SIG-M5 treated with dmso at 0.1 percent for 504 hours (cell line): ENCODE measurements at regions not wholly inside any gene's neighbourhood (a gene's known extent, or its start where the extent isn't known, plus 50 kb on each side); places are given as distances from the start of the nearest gene placed in this dataset.
"Not testable (repeated sequence)": the region's sequence is repeated elsewhere in the genome, so short reads cannot be mapped to it uniquely, and the experiment has no call there.

Source experiments
- DNase-seq: peaks from one replicate; lab custom pipeline; 2025; ENCODE audit not compliant: unreplicated experiment; lab: John Stamatoyannopoulos, UW

DNA sequence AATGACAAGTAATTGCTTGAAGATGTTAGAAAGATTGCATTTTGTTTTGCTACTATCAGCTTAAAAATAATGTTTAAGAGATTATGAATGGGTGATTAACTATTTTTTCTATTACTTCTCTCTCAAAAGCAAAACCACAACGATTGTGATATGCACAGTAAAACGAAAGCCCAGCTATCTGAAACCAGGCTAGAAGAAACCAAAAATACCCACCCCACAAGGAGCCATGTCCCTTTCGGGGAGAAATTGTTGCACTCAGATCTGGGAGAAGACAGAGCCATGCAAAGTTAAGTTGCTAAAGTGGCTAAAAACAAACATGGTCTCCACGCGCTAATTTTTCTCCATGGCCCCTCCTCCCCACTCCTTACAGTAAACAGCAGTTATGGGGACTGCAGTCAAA, 173.6 kb downstream of the RPS24 start:
- no peak for DNase-seq

DNA sequence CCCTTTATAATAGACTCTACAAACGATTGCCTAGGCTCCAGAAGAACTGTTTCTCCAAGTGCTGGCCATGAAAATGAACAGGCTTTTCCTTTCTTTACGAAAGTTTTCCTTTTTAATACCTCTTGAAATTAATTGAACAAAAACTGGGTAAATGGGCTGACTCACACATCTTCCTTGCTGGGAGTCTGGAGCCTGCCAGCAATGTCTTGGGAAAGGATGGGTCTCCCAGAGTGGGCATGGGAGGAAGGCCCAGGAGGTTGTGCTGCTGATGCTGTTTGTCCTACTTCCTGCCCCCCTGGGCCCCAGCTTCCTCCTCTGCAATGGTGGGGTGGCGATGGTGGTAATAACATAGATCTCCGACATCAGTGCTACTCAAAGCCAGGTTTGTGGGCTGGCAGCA, 174.1 kb downstream of the RPS24 start:
- no peak for DNase-seq

DNA sequence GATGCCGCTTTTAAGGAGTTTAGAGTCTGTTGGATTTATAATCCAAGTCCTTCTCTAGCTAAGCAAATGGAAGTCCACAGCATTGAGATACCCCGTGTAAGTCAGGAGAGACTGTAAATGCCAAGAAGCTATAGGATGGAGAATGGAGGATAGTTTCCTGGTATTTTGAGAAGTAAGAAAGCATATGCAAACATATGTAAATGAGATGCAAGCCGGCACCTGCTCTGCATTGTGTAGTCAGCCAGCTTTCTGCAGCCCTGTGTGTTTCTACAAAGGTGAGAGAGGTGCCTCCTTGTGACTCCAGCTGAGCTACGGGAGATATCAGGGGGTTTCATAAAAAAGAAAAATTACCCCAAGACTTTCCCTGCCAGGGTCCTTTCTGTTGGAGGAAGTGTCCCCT, 176.3 kb downstream of the RPS24 start:
- DNase-seq, result no peak

DNA sequence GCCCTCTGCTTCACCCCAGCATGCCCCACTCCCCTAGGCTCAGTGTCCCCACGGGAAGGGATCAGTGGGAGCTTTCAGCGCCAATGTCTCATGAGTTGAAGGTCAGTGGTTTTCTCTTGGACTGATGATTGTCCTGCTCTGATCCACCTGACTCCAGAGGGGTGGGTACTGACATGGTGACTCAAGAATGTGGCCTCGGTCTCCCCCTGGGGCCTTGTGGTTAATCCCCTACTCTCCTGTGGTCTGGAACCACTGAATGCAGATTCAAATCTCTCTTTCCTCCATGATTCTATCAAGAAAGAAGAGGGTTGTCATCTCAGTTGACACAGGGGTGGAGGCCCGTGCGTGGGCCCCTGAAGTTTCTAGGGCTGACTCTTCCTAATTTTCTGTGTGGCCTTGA, 176.9 kb downstream of the RPS24 start:
- DNase-seq, result no peak

- no peak for DNase-seq
Observed at GRCh38 chr10:78210976-78211375, 177.3 kb downstream of the RPS24 start.

- DNase-seq, result peak; percentile 15
Observed at GRCh38 chr10:78211561-78212051, 177.9 kb downstream of the RPS24 start.

DNA sequence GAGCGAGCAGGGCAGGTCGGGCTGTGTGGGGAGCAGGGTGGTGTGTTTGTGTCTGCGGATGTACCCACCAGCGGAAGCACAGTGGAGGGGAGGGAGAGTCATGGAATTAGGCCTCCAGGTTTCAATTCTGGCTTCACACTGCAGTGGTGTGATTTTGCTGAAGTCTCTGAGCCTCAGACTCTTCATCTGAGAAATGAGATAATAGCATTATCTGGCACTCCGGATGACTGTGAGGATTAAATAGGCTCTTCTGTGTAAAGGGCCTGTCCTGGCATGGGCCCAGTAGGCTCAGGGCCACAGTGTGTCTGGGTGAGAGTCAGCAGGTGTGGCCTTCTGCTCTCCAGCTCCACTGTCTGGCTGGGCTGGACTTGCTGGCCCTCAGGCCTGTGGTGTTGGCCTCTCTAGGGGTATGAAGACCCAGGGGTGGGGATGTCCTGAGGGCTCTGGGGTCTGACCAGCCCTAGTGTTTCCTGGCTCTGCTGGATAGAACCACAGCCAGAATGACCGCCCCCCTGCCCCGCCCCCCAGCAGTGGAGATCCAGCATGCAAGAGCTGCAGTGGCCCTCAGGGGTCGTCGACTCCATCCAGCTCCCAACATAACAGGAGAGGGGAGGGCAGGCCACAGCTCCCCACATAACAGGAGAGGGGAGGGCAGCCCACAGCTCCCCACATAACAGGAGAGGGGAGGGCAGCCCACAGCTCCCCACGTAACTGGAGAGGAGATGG, 178.6 kb downstream of the RPS24 start:
- DNase-seq, result no peak

- no peak for DNase-seq
Observed at GRCh38 chr10:78212786-78213175, 179.1 kb downstream of the RPS24 start.

- no peak for DNase-seq
Observed at GRCh38 chr10:78214955-78215354, 181.3 kb downstream of the RPS24 start.

DNA sequence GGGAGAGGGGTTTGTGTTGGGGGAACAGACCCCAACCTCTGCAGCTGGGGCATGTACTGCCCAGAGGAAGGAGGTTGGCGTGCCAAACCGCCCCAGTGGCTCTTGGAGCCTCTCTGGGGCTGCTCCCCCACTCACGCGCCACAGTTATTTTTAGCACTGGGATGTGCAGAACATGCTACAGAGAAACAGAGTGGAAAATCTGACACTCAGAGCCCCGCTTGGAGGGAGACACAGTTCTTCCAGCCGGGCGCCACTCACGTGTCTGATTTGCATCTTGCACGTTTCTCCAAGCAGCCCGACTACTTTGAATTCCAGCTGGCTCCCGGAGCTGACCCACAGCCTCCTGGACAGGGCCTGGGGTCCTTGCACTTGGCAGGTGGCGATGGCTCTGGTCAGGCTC, 182.0 kb downstream of the RPS24 start:
- no peak for DNase-seq

DNA sequence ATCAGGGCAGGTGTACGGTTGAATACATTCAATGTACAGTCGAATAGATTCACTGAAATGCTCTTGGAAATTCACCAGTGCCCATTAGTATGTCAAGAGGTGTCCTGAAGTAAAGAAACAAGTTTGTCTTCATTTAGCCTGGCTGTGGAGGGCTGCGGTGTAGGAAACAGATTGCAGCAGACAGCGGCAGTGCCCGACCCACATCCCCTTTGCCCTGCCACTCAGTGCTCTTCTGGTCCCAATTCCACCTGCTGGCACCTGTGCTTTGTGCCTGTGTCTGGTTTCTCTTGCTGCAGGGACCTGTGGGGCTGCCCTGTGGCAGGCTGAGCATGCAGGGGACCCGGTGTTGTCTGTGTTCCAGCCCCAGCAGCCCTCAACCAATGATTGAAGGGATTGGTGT, 183.7 kb downstream of the RPS24 start:
- DNase-seq, result no peak

GRCh38 chr10:78218798-78219490, 185.3 kb downstream of the RPS24 start:
- DNase-seq, result no peak

- DNase-seq, result not testable (repeated sequence)
Observed at GRCh38 chr10:78219568-78219967, 185.9 kb downstream of the RPS24 start.

DNA sequence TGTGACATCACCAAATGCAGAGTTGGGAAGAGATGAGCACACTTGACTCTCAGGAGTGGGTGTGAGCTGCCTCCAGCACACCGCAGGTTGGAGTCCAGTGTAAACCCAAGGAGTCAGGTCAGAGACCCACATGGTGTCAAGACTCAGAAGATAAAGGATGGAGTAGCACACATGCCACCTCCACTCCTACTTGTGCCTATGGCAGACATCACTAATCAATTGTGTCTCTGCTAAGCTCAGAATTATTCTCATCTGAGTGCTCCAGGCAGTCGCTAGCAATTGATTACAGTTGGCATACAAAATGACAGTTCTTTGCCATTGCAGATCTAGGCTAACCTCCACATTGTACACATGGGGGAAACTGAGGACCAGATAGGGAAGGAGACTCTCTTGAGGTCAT, 187.1 kb downstream of the RPS24 start:
- DNase-seq, result no peak

GRCh38 chr10:78222096-78222790, 188.6 kb downstream of the RPS24 start:
- no peak for DNase-seq

DNA sequence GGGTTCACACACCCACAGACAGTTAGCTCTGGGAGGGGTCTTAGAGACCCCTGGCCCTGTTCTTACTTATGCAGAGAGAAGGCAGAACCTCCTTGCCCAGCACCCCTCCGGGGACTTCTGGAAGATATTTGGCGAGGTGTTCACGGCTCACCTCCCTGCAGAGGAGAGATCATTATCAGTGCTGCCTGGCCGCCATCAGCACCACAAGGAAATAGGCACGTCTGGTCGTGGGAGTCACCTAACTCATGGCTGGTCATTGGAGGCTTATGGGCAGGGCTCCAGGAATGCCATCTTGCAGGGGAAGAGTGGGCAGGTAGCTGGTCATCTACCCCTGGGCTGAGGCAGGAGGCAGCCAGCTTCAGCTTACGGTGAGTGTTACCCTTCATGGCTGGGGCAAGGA, 189.4 kb downstream of the RPS24 start:
- DNase-seq, result no peak

- DNase-seq, result no peak
Observed at GRCh38 chr10:78224602-78225001, 190.9 kb downstream of the RPS24 start.

DNA sequence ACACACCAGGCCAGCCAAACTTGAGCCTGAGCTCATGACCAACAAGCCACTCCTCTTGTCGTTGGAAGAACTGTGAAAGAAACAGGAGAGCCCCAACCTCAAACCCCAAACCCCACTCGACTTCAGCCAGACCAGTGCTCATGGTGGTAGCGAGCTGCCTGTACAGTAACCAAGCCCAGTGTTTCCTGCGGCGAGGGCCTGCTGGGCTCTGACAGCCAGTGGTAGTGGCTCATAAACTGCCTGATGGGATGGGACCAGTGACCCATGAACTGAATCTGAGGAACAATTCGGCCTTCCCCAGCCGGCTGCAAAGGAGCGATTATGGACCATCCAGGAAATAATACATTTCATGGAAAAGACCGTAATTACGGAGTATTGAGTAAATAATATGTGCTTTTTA, 191.9 kb downstream of the RPS24 start:
- no peak for DNase-seq

- no peak for DNase-seq
Observed at GRCh38 chr10:78229489-78229888, 195.8 kb downstream of the RPS24 start.

- no peak for DNase-seq
Observed at GRCh38 chr10:78229950-78230675, 196.4 kb downstream of the RPS24 start.

GRCh38 chr10:78231327-78231726, 197.7 kb downstream of the RPS24 start:
- DNase-seq, result no peak
